ENCODE measurements at regions not wholly inside any gene's neighbourhood (a gene's known extent, or its start where the extent isn't known, plus 50 kb on each side); places are given as distances from the start of the nearest gene placed in this dataset.

GRCh38 chrX:8306291-8306925, 135.3 kb upstream of the VCX2 start:
- DNase-seq (ENCODE audit: low read depth, low spot score) (no peak), FAIRE-seq (no peak)
- Histone ChIP-seq H3K4me2 (ENCODE audit: control insufficient read depth, extremely low read depth, insufficient read depth, low read depth, low read length) (no peak overlapping the region), H3K27me3 (ENCODE audit: control insufficient read depth, extremely low read depth, insufficient read depth, low read length) (no peaks in the 10 kb centered on the region), H3K79me2 (ENCODE audit: control insufficient read depth, insufficient read depth, low read length) (no peaks in the 10 kb centered on the region), H3K9me3 (ENCODE audit: control insufficient read depth, low read depth, low read length) (no peaks in the 10 kb centered on the region), H3K4me3 (ENCODE audit: control insufficient read depth in 2 of 3, extremely low read depth in 1 of 3, insufficient read depth in 2 of 3, low read depth in 1 of 3, low read length in 3 of 3) (no peak overlapping the region), H4K20me1 (ENCODE audit: control insufficient read depth, extremely low read depth, insufficient read depth, low read length) (no peaks in the 10 kb centered on the region), H3K9ac (ENCODE audit: control insufficient read depth, extremely low read depth, insufficient read depth, low read length) (no peak overlapping the region), H3K4me1 (ENCODE audit: control insufficient read depth, extremely low read depth, insufficient read depth, low read length) (no peaks in the 10 kb centered on the region), H3K9me1 (ENCODE audit: control insufficient read depth, extremely low read depth, insufficient read depth, low read length) (no peaks in the 10 kb centered on the region), H3K27ac (ENCODE audit: control insufficient read depth, insufficient read depth, low read length) (no peak overlapping the region), H3K36me3 (ENCODE audit: control insufficient read depth in 2 of 2, extremely low read depth in 1 of 2, insufficient read depth in 2 of 2, low read length in 2 of 2) (no peaks in the 10 kb centered on the region), H2AFZ (ENCODE audit: control insufficient read depth, low read length) (no peak overlapping the region)
- no peak for TF ChIP-seq CTCF (optimal IDR thresholded peaks at IDR 0.05 in 1 of 3, IDR thresholded peaks at IDR 0.05 in 1 of 3, conservative IDR thresholded peaks at IDR 0.05 in 1 of 3; ENCODE audit: extremely low read depth in 1 of 3, insufficient read depth in 2 of 3, low read length in 3 of 3)
- TF ChIP-seq EZH2 (IDR thresholded peaks at IDR 0.05; ENCODE audit: low read length) = no peak
- dilution Hi-C loops (cut with MboI; ENCODE audit: extremely low pct_ligation_motif_present, low sequenced_read_pairs) = no loop called here

- Histone ChIP-seq H3K79me2 (ENCODE audit: control insufficient read depth, insufficient read depth, low read length) (no peaks in the 10 kb centered on the region), H4K20me1 (ENCODE audit: control insufficient read depth, extremely low read depth, insufficient read depth, low read length) (no peaks in the 10 kb centered on the region), H3K9ac (ENCODE audit: control insufficient read depth, extremely low read depth, insufficient read depth, low read length) (no peak overlapping the region), H3K9me3 (ENCODE audit: control insufficient read depth, low read depth, low read length) (no peaks in the 10 kb centered on the region), H2AFZ (ENCODE audit: control insufficient read depth, low read length) (no peak overlapping the region), H3K27me3 (ENCODE audit: control insufficient read depth, extremely low read depth, insufficient read depth, low read length) (no peaks in the 10 kb centered on the region), H3K27ac (ENCODE audit: control insufficient read depth, insufficient read depth, low read length) (no peak overlapping the region), H3K9me1 (ENCODE audit: control insufficient read depth, extremely low read depth, insufficient read depth, low read length) (no peaks in the 10 kb centered on the region), H3K4me2 (ENCODE audit: control insufficient read depth, extremely low read depth, insufficient read depth, low read depth, low read length) (no peak overlapping the region), H3K4me1 (ENCODE audit: control insufficient read depth, extremely low read depth, insufficient read depth, low read length) (no peaks in the 10 kb centered on the region), H3K36me3 (ENCODE audit: control insufficient read depth in 2 of 2, extremely low read depth in 1 of 2, insufficient read depth in 2 of 2, low read length in 2 of 2) (no peaks in the 10 kb centered on the region), H3K4me3 (ENCODE audit: control insufficient read depth in 2 of 3, extremely low read depth in 1 of 3, insufficient read depth in 2 of 3, low read depth in 1 of 3, low read length in 3 of 3) (no peak overlapping the region)
- dilution Hi-C loops (cut with MboI; ENCODE audit: extremely low pct_ligation_motif_present, low sequenced_read_pairs) = no loop called here
- FAIRE-seq (no peak), DNase-seq (ENCODE audit: low read depth, low spot score) (no peak)
- TF ChIP-seq CTCF (optimal IDR thresholded peaks at IDR 0.05 in 1 of 3, IDR thresholded peaks at IDR 0.05 in 1 of 3, conservative IDR thresholded peaks at IDR 0.05 in 1 of 3; ENCODE audit: extremely low read depth in 1 of 3, insufficient read depth in 2 of 3, low read length in 3 of 3) = no peak
- TF ChIP-seq EZH2 (IDR thresholded peaks at IDR 0.05; ENCODE audit: low read length) = no peak
These were observed 139.3 kb upstream of the VCX2 start for GRCh38 chrX:8310409-8310808.
